ENCODE measurements at regions not wholly inside any gene's neighbourhood (a gene's known extent, or its start where the extent isn't known, plus 50 kb on each side); places are given as distances from the start of the nearest gene placed in this dataset.

DNA sequence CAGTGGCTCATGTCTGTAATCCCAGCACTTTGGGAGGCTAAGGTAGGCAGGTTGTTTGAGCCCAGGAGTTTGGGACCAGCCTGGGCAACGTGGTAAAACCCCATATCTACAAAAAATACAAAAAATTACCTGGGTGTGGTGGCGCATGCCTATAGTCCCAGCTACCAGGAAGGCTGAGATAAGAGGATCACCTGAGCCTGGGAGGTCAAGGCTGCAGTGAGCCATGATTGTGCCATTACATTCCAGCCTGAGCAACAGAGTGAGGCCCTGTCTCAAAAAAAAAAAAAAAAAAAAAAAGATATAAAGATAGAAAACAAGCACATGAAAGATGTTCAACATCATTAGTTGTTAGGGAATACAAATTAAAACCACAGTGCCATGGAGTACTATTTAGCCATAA is 65.3 kb upstream of the UGP2 start:
- intact Hi-C loops (cut with micrococcal nuclease): no loop called here

GRCh38 chr2:63777816-63778215 is 63.9 kb upstream of the UGP2 start:
- intact Hi-C loops (cut with micrococcal nuclease): no loop called here

GRCh38 chr2:63778391-63778790 is 63.3 kb upstream of the UGP2 start:
- intact Hi-C loops (cut with micrococcal nuclease): no loop called here

DNA sequence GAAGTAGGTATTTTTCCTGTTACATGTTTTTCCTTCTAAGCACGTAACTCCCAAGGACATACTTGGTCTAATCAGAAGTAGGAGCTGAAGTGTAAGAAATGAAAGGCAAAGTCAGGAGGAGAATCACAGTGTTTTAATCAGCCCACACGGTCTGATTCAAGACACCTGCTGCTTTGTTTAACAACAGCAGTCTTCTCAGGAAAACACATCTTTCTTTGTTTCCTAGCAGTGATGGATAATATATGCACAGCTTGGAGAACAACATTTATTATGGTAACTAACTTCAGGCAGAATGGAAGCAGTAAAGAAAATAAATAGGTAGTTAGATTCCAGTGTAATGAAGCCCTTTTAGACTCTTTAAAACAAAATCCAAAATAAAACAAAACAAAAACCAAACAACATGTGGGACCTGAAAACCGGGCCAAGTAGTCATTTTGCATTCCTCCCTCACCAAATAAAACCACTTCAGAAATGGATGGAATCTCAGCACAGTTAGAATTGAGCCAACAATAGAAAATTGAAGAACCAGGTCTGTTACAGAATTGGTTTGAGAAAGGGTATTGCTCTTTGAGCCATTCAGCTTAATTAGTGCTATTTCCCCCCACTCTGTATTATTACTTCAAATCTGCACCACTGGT is 61.1 kb upstream of the UGP2 start:
- intact Hi-C loops (cut with micrococcal nuclease): no loop called here

- intact Hi-C loops (cut with micrococcal nuclease): no loop called here
Observed at GRCh38 chr2:63784461-63784860, 57.2 kb upstream of the UGP2 start.

DNA sequence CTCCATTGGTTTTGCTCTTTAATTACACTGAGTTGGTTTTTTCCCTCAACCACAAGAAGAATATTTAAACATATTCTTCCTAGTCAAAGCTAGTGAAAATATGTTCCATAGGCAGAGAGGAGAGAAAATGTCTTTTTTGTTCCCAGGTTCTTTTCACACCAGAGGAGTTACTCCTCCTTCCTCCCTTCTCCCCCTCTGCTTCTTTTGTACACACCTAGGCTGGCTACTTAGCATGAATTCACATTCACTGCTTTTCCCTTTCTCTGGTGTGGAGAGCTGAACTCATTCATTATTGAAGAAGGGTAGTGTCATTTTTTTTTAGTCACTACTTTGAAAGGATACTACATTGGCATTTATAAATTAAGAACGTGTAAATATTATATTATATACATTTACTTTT is 56.6 kb upstream of the UGP2 start:
- intact Hi-C loops (cut with micrococcal nuclease): no loop called here

- intact Hi-C loops (cut with micrococcal nuclease): no loop called here
Observed at GRCh38 chr2:63786471-63786870, 55.2 kb upstream of the UGP2 start.

- intact Hi-C loops (cut with micrococcal nuclease): no loop called here
Observed at GRCh38 chr2:63788071-63788470, 53.6 kb upstream of the UGP2 start.

- intact Hi-C loops (cut with micrococcal nuclease): no loop called here
Observed at GRCh38 chr2:63789338-63790020, 52.2 kb upstream of the UGP2 start.

DNA sequence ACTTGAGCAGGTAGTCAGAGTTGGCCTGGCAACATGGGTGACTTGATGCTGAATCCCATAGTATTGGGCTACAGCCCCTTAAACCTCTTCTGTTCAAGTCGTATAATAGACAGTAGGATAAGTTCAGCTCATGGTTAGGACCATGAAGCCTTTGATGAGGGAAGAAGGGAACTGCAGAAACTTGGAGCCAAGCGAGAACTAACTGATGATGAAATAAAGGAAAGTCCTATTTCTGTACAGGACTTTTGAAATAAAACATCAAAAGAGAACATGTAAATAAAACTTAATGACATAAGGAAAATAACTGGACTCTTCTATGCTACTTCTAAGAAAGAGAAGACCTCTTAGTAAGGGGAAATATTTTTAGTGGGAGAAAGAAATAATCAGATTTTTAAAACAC is 51.2 kb upstream of the UGP2 start:
- intact Hi-C loops (cut with micrococcal nuclease): no loop called here

DNA sequence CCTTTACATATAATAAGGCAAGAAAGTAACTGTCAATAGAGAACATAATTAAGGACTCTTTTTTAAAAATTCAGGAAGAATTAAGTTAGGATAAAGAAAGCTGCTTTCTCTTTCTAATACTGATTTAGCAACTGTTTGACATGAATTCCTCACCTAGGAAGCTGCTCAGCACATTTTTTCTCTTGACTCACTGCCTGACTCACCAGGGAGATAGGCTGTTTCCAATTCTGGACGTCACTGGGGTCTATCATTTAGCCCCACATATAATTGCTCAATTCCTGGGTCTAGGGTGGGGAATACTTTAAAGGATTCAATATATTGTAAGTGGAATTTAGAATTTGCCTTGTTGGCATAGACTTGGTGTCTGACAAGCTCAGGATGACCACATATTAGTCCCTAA is 50.8 kb upstream of the UGP2 start:
- intact Hi-C loops (cut with micrococcal nuclease): no loop called here

- intact Hi-C loops (cut with micrococcal nuclease): no loop called here
Observed at GRCh38 chr2:63791387-63791786, 50.3 kb upstream of the UGP2 start.

All from T-helper 2 cell treated with Interferon-gamma antibody and Interleukin-4, amounts not matched to agents 100 ng/mL and 5 ng/mL, for 36 hours (primary cell).